ENCODE measurements at regions not wholly inside any gene's neighbourhood (a gene's known extent, or its start where the extent isn't known, plus 50 kb on each side); places are given as distances from the start of the nearest gene placed in this dataset.

DNA sequence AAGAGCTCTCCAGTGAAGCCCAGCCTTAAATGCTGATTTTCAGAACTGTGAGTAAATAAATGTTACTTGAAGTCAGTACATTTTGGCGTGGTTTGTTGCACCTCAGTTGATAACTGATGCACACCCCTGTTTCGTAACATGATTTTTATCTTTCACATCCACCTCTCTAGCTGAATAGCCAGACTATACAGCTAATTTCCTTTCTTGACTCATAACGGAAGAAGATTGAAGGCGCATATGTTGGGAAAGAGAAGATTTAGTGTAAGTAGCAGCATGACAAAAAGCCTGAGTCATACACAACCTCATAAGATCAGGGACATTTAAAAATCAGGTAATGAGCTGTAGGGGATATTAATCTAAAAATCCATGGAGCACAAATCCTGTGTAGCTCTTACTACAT, 716.2 kb upstream of the ZP4 start:
- TF ChIP-seq CTCF (IDR thresholded peaks at IDR 0.05) (no peak), POLR2A (IDR thresholded peaks at IDR 0.05) (no peak), POLR2AphosphoS5 (IDR thresholded peaks at IDR 0.05) (no peak)
